Spleen (tissue), 7 donors: ENCODE measurements at regions not wholly inside any gene's neighbourhood (a gene's known extent, or its start where the extent isn't known, plus 50 kb on each side); places are given as distances from the start of the nearest gene placed in this dataset.

Experiments used
- POLR2A ChIP-seq, 3 donors: fragments of 450-650 bp; IDR thresholded peaks; one replicate each; pipeline ENCODE4 v1.5.1; 2017; ENCODE audit warnings: antibody characterized with exemption in 3 of 3, mild to moderate bottlenecking in 1 of 3
- POLR2AphosphoS5 ChIP-seq, 3 donors: sonication (generic); formaldehyde crosslinking; IDR thresholded peaks; one replicate each; pipeline ENCODE4 v1.5.1; 2017; ENCODE audit warnings: antibody characterized with exemption in 3 of 3
- TF ChIP-seq, protein P1 (sequence below), 11 experiments: fragments of 200-600 bp in 7 of 11; fragments of 450-650 bp in 4 of 11; sonication (generic) in 4 of 11; IDR thresholded peaks in 8 of 11; conservative IDR thresholded peaks in 3 of 11; 1 replicate in 7 of 11; 2 replicates in 4 of 11; pipeline versions ENCODE4 v1.4.0 to v1.8.0; 2016 to 2021; ENCODE audit warnings: antibody characterized with exemption in 11 of 11, inconsistent platforms in 4 of 11, mild to moderate bottlenecking in 1 of 11
- donor health status: DM: no; HTN: no; CAD: no; lungs with moderate emphysema.
- donor health status: DM: no; HTN: no; CAD: no.
- donor health status: DM: no; HTN: no; CAD: no.

DNA sequence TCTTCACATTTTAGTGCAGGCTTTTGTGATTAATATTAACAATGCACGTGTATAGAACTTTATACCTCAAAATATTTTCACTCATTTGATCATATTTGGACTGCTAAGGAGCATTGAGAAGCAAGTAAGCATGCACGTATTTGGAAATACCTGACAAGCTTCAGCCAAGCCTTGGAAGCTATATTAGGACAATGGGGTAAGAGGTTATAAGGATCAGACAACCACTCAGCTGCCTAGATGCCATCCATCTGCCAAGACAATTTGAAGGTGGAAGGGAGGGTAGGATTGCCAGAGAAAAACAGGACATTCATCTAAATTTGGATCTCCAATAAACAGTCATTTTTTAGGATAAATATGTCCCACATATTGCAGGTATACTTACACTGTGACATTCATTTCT is 394.9 kb upstream of the CFAP20DC start:
- TF ChIP-seq POLR2AphosphoS5 (IDR thresholded peaks at IDR 0.05) (no peak), POLR2A (IDR thresholded peaks at IDR 0.05) (no peak)
- TF ChIP-seq, protein P1, sequence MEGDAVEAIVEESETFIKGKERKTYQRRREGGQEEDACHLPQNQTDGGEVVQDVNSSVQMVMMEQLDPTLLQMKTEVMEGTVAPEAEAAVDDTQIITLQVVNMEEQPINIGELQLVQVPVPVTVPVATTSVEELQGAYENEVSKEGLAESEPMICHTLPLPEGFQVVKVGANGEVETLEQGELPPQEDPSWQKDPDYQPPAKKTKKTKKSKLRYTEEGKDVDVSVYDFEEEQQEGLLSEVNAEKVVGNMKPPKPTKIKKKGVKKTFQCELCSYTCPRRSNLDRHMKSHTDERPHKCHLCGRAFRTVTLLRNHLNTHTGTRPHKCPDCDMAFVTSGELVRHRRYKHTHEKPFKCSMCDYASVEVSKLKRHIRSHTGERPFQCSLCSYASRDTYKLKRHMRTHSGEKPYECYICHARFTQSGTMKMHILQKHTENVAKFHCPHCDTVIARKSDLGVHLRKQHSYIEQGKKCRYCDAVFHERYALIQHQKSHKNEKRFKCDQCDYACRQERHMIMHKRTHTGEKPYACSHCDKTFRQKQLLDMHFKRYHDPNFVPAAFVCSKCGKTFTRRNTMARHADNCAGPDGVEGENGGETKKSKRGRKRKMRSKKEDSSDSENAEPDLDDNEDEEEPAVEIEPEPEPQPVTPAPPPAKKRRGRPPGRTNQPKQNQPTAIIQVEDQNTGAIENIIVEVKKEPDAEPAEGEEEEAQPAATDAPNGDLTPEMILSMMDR (IDR thresholded peaks at IDR 0.05 in 8 of 11, conservative IDR thresholded peaks at IDR 0.05 in 3 of 11), result no peak
